HEK293 (cell line): ENCODE measurements at regions not wholly inside any gene's neighbourhood (a gene's known extent, or its start where the extent isn't known, plus 50 kb on each side); places are given as distances from the start of the nearest gene placed in this dataset.
"Not testable (repeated sequence)": the region's sequence is repeated elsewhere in the genome, so short reads cannot be mapped to it uniquely, and the experiment has no call there.

Source experiments
- CTCF ChIA-PET: fragments of 350-600 bp; formaldehyde crosslinking; extraction: SDS; loops from one replicate; lab custom pipeline; 2021; ENCODE audit warnings: antibody characterized with exemption; lab: Yijun Ruan, JAX
- POLR2A ChIA-PET: fragments of 300-600 bp; formaldehyde crosslinking; extraction: SDS; loops from one replicate; lab custom pipeline; 2020; ENCODE audit warnings: antibody characterized with exemption, inconsistent platforms; lab: Yijun Ruan, JAX
- H3K27ac ChIP-seq: fragments of 200-500 bp; sonication (Bioruptor generic); 2 replicates; pipeline ENCODE4 v1.5.1; 2014; ENCODE audit warnings: low read depth, low read length, control low read depth, inconsistent platforms; ENCODE audit errors: extremely low read depth
- H3K36me3 ChIP-seq, 2 experiments: fragments of 200-500 bp in 1 of 2; sonication (Bioruptor generic) in 1 of 2; 1 replicate in 1 of 2; 2 replicates in 1 of 2; pipeline ENCODE4 v1.5.1; 2014 to 2017; ENCODE audit warnings: inconsistent platforms in 2 of 2, low read length in 2 of 2; ENCODE audit not compliant: control insufficient read depth in 2 of 2, insufficient read depth in 1 of 2
- H3K4me1 ChIP-seq: fragments of 200-500 bp; sonication (Bioruptor generic); 2 replicates; pipeline ENCODE4 v1.5.1; 2014; ENCODE audit warnings: mild to moderate bottlenecking, low read length, inconsistent platforms; ENCODE audit not compliant: control insufficient read depth, insufficient read depth
- H3K4me3 ChIP-seq: 2 replicates; pipeline ENCODE4 v1.5.1; 2011; ENCODE audit warnings: low read depth, mild to moderate bottlenecking, control low read depth, low read length, moderate library complexity
- H3K9me3 ChIP-seq: fragments of 200-500 bp; sonication (Bioruptor generic); 2 replicates; pipeline ENCODE4 v1.5.1; 2014; ENCODE audit warnings: low read depth, low read length, inconsistent platforms; ENCODE audit not compliant: control insufficient read depth, insufficient read depth
- BCL11A ChIP-seq: fragments of 450-650 bp; formaldehyde crosslinking; IDR thresholded peaks from 2 replicates; pipeline ENCODE4 v1.5.1; 2016; ENCODE audit warnings: low read depth, missing biosample characterization, missing genetic modification characterization
- GLIS1 ChIP-seq: fragments of 450-650 bp; formaldehyde crosslinking; IDR thresholded peaks from 2 replicates; pipeline ENCODE4 v1.5.1; 2016; ENCODE audit warnings: missing biosample characterization, missing genetic modification characterization
- HOXA7 ChIP-seq: sonication (generic); formaldehyde crosslinking; IDR thresholded peaks from 2 replicates; pipeline ENCODE4 v1.8.1; 2022; ENCODE audit warnings: missing genetic modification reagents, borderline replicate concordance
- KLF10 ChIP-seq: fragments of 450-650 bp; IDR thresholded peaks from 2 replicates; pipeline ENCODE4 v1.5.1; 2018; ENCODE audit warnings: missing biosample characterization, mild to moderate bottlenecking, missing genetic modification characterization
- KLF16 ChIP-seq: fragments of 450-650 bp; formaldehyde crosslinking; IDR thresholded peaks from 2 replicates; pipeline ENCODE4 v1.5.1; 2017; ENCODE audit warnings: missing biosample characterization, missing genetic modification characterization
- KLF8 ChIP-seq: fragments of 450-650 bp; formaldehyde crosslinking; IDR thresholded peaks from 2 replicates; pipeline ENCODE4 v1.5.1; 2016; ENCODE audit warnings: missing biosample characterization, missing genetic modification characterization
- RBAK ChIP-seq: fragments of 450-650 bp; formaldehyde crosslinking; IDR thresholded peaks from 2 replicates; pipeline ENCODE4 v1.5.1; 2016; ENCODE audit warnings: missing biosample characterization, missing genetic modification characterization
- TRIM28 ChIP-seq: IDR thresholded peaks from 2 replicates; pipeline ENCODE4 v1.6.1; 2011; ENCODE audit warnings: low read length, control low read depth, borderline replicate concordance
- ZFP37 ChIP-seq: fragments of 450-650 bp; formaldehyde crosslinking; IDR thresholded peaks from 2 replicates; pipeline ENCODE4 v1.5.1; 2016; ENCODE audit warnings: missing biosample characterization, missing genetic modification characterization
- ZNF266 ChIP-seq: fragments of 450-650 bp; formaldehyde crosslinking; IDR thresholded peaks from 2 replicates; pipeline ENCODE4 v1.5.1; 2016; ENCODE audit warnings: missing biosample characterization, missing genetic modification characterization, low read depth
- ZNF274 ChIP-seq, 2 experiments: fragments of 200-500 bp in 1 of 2; fragments of 450-650 bp in 1 of 2; sonication (Bioruptor generic) in 1 of 2; formaldehyde crosslinking in 1 of 2; IDR thresholded peaks; 2 replicates each; pipeline versions ENCODE4 v1.5.1 to v1.6.1; 2014 to 2016; ENCODE audit warnings: borderline replicate concordance in 1 of 2, inconsistent platforms in 1 of 2, low read length in 1 of 2, missing biosample characterization in 1 of 2, missing genetic modification characterization in 1 of 2
- ZNF558 ChIP-seq: fragments of 450-650 bp; formaldehyde crosslinking; IDR thresholded peaks from 2 replicates; pipeline ENCODE4 v1.5.1; 2016; ENCODE audit warnings: missing biosample characterization, missing genetic modification characterization
- ZNF585B ChIP-seq: fragments of 450-650 bp; formaldehyde crosslinking; IDR thresholded peaks from 2 replicates; pipeline ENCODE4 v1.5.1; 2016; ENCODE audit warnings: missing biosample characterization, missing genetic modification characterization
- ZNF596 ChIP-seq: fragments of 450-650 bp; IDR thresholded peaks from 2 replicates; pipeline ENCODE4 v1.5.0; 2018; ENCODE audit warnings: missing biosample characterization, mild to moderate bottlenecking, missing genetic modification characterization, moderate library complexity
- TF ChIP-seq, protein P1 (sequence below): fragments of 450-650 bp; formaldehyde crosslinking; IDR thresholded peaks from 2 replicates; pipeline ENCODE4 v1.5.1; 2016; ENCODE audit warnings: missing biosample characterization, missing genetic modification characterization
- TF ChIP-seq, protein P2 (sequence below): fragments of 450-650 bp; formaldehyde crosslinking; IDR thresholded peaks from 2 replicates; pipeline ENCODE4 v1.5.1; 2017; ENCODE audit warnings: missing biosample characterization, missing genetic modification characterization
- TF ChIP-seq, protein P3 (sequence below): fragments of 450-650 bp; formaldehyde crosslinking; IDR thresholded peaks from 2 replicates; pipeline ENCODE4 v1.5.1; 2016; ENCODE audit warnings: missing biosample characterization, missing genetic modification characterization
- TF ChIP-seq, protein P4 (sequence below): fragments of 450-650 bp; formaldehyde crosslinking; IDR thresholded peaks from 2 replicates; pipeline ENCODE4 v1.5.1; 2016; ENCODE audit warnings: missing biosample characterization, missing genetic modification characterization, borderline replicate concordance

DNA sequence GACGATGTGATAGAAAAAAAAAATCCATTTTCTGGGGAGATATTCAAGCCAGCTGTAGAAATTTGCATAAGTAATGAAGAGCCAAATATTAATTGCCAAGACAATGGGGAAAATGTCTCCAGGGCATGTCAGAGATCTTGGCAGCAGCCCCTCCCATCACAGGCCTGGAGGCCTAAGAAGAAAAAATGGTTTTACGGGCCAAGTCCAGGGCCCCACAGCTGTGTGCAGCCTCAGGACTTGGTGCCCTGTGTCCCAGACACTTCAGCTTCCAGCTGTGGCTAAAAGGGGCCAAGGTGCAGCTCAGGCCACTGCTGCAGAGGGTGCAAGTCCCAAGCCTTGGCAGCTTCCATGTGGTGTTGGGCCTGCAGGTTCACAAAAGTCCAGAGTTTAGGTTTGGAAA lies 83.4 kb downstream of the TBX3 start:
- POLR2A ChIA-PET, H3K27ac ChIP-seq, H3K4me3 ChIP-seq, CTCF ChIA-PET, H3K36me3 ChIP-seq, H3K9me3 ChIP-seq, H3K4me1 ChIP-seq: not testable (repeated sequence)
- peak; percentile 92 for TF ChIP-seq ZNF585B (tag by site-specific recombination)

DNA sequence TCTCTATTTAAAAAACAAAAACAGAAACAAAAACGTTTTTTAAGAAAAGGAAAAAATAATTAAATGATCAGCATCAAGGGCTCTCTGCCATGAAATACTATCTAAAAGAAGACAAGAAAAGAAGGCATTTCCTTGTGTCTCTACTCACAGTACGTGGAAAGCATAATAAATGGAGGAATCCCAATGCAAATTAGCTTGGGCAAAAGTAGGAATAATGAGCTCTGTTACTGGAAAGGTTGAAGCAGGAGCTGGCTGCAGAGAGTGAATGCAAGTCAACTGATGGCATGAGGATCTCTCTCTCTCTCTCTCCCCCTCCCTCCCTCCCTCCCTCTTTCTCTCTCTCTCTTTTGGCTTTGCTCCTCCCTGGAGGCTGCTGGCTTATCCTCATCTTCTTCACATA lies 85.9 kb downstream of the TBX3 start:
- Histone ChIP-seq H3K27ac (no peak overlapping the region), H3K4me1 (no peaks in the 10 kb centered on the region), H3K36me3 (no peaks in the 10 kb centered on the region), H3K9me3 (no peaks in the 10 kb centered on the region), H3K4me3 (no peak overlapping the region)
- no peak for TF ChIP-seq ZNF266
- TF ChIP-seq KLF16 (tag by site-specific recombination), result no peak
- POLR2A ChIA-PET, result no interaction called here
- CTCF ChIA-PET, result no interaction called here

DNA sequence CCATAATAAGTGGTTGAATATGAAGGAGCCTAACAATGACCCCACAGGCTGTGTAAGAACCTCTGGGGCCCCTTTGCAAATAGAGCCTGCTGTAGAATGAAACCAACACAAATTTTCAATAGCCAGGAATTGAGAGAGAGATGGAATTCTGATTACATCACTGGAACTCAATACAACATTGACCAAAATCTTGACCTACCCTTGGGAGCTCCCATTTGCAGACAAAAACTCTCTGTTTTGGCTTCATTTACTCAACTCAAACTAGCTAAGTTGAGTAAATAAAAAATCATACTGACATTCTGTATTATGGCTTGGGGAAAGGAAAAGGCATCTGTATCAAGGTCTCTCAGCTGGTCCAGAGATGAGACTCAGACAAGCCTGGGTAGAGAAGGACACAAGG lies 91.0 kb downstream of the TBX3 start:
- H3K36me3 ChIP-seq, result no peaks in the 10 kb centered on the region
- ChIA-PET CTCF (no interaction called here), POLR2A (no interaction called here)
- no peaks in the 10 kb centered on the region for H3K4me1 ChIP-seq
- TF ChIP-seq ZNF596 (tag by site-specific recombination) (no peak), ZNF274 (IDR thresholded peaks at IDR 0.05; ENCODE audit: low read length) (no peak), ZNF274 (tag by site-specific recombination; IDR thresholded peaks at IDR 0.05; ENCODE audit: borderline replicate concordance) (no peak), RBAK (tag by site-specific recombination) (no peak), TRIM28 (no peak), BCL11A (tag by site-specific recombination) (no peak), KLF8 (no peak), HOXA7 (CRISPR knock-in tag) (no peak), KLF10 (tag by site-specific recombination) (no peak), KLF16 (tag by site-specific recombination) (no peak), GLIS1 (tag by site-specific recombination) (no peak), ZFP37 (tag by site-specific recombination) (no peak), ZNF558 (tag by site-specific recombination) (no peak)
- TF ChIP-seq, protein P1, sequence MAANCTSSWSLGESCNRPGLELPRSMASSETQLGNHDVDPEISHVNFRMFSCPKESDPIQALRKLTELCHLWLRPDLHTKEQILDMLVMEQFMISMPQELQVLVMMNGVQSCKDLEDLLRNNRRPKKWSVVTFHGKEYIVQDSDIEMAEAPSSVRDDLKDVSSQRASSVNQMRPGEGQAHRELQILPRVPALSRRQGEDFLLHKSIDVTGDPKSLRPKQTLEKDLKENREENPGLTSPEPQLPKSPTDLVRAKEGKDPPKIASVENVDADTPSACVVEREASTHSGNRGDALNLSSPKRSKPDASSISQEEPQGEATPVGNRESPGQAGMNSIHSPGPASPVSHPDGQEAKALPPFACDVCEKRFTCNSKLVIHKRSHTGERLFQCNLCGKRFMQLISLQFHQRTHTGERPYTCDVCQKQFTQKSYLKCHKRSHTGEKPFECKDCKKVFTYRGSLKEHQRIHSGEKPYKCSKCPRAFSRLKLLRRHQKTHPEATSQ (tag by site-specific recombination), result no peak
- TF ChIP-seq, protein P2, sequence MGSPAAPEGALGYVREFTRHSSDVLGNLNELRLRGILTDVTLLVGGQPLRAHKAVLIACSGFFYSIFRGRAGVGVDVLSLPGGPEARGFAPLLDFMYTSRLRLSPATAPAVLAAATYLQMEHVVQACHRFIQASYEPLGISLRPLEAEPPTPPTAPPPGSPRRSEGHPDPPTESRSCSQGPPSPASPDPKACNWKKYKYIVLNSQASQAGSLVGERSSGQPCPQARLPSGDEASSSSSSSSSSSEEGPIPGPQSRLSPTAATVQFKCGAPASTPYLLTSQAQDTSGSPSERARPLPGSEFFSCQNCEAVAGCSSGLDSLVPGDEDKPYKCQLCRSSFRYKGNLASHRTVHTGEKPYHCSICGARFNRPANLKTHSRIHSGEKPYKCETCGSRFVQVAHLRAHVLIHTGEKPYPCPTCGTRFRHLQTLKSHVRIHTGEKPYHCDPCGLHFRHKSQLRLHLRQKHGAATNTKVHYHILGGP (tag by site-specific recombination), result no peak
- TF ChIP-seq, protein P3, sequence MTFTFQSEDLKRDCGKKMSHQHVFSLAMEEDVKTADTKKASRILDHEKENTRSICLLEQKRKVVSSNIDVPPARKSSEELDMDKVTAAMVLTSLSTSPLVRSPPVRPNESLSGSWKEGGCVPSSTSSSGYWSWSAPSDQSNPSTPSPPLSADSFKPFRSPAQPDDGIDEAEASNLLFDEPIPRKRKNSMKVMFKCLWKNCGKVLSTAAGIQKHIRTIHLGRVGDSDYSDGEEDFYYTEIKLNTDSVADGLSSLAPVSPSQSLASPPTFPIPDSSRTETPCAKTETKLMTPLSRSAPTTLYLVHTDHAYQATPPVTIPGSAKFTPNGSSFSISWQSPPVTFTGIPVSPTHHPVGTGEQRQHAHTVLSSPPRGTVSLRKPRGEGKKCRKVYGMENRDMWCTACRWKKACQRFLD, result no peak
- TF ChIP-seq, protein P4, sequence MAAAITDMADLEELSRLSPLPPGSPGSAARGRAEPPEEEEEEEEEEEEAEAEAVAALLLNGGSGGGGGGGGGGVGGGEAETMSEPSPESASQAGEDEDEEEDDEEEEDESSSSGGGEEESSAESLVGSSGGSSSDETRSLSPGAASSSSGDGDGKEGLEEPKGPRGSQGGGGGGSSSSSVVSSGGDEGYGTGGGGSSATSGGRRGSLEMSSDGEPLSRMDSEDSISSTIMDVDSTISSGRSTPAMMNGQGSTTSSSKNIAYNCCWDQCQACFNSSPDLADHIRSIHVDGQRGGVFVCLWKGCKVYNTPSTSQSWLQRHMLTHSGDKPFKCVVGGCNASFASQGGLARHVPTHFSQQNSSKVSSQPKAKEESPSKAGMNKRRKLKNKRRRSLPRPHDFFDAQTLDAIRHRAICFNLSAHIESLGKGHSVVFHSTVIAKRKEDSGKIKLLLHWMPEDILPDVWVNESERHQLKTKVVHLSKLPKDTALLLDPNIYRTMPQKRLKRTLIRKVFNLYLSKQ (tag by site-specific recombination), result no peak
- H3K9me3 ChIP-seq, result no peaks in the 10 kb centered on the region; the same call in 1 of the 2 replicates
- H3K27ac ChIP-seq, result no peak overlapping the region
- no peak overlapping the region for H3K4me3 ChIP-seq
